ENCODE measurements at regions not wholly inside any gene's neighbourhood (a gene's known extent, or its start where the extent isn't known, plus 50 kb on each side); places are given as distances from the start of the nearest gene placed in this dataset.

DNA sequence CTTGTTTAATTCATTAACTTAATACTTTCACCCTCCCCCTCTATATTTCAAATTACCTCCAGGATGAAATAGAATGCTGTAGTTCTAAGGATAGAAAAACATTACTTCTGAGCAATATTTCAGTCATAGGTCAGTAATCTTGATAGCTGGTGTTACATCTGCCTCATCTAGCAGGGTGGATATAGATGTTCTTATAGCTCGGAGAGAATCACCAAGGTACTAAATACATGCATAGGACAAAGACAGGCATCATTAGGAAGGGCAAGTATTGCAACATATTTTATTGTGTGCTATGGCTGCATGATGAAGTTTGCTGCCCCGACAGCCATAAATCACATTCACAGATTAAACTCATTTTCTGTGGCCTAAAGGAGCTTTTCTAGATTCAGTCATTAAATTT, 601.0 kb downstream of the FGF9 start:
- no peak overlapping the region for H3K4me3 Mint-ChIP-seq
- H3K36me3 ChIP-seq (replicated peaks in 1 of 2; ENCODE audit: control extremely low read depth in 1 of 2, control insufficient read depth in 1 of 2, extremely low read depth in 1 of 2, insufficient read depth in 2 of 2, low read length in 1 of 2): no peaks in the 10 kb centered on the region
- H3K4me1 Mint-ChIP-seq: no peaks in the 10 kb centered on the region
- ATAC-seq (ENCODE audit: low read depth): no peak
- ChIA-PET CTCF (interaction anchor here (1.2 kb wide), 1 partner anchor 30 kb away, joined by 3 read pairs; no protein-coding TSS in a partner anchor), POLR2A (no interaction called here)
- intact Hi-C loops (cut with micrococcal nuclease): loop anchor here (10.0 kb wide), 1 partner anchor 237 kb away; no protein-coding TSS in a partner anchor
- no peaks in the 10 kb centered on the region for H3K4me1 ChIP-seq (ENCODE audit: control insufficient read depth in 2 of 2, insufficient read depth in 2 of 2, low read length in 2 of 2)
- no peak overlapping the region for H3K4me3 ChIP-seq (ENCODE audit: control extremely low read depth in 1 of 5, extremely low read depth in 1 of 5, insufficient read depth in 1 of 5, low read depth in 2 of 5, low read length in 4 of 5)
- TF ChIP-seq EZH2 (IDR thresholded peaks at IDR 0.05; ENCODE audit: borderline replicate concordance, insufficient read depth, low read depth, low read length, poor library complexity, severe bottlenecking): no peak
- TF ChIP-seq, protein P1, sequence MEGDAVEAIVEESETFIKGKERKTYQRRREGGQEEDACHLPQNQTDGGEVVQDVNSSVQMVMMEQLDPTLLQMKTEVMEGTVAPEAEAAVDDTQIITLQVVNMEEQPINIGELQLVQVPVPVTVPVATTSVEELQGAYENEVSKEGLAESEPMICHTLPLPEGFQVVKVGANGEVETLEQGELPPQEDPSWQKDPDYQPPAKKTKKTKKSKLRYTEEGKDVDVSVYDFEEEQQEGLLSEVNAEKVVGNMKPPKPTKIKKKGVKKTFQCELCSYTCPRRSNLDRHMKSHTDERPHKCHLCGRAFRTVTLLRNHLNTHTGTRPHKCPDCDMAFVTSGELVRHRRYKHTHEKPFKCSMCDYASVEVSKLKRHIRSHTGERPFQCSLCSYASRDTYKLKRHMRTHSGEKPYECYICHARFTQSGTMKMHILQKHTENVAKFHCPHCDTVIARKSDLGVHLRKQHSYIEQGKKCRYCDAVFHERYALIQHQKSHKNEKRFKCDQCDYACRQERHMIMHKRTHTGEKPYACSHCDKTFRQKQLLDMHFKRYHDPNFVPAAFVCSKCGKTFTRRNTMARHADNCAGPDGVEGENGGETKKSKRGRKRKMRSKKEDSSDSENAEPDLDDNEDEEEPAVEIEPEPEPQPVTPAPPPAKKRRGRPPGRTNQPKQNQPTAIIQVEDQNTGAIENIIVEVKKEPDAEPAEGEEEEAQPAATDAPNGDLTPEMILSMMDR (IDR thresholded peaks at IDR 0.05): no peak
- H3K4me2 ChIP-seq (replicated peaks; ENCODE audit: low read depth, low read length, poor library complexity, severe bottlenecking): no peak overlapping the region
- H3K9ac ChIP-seq (ENCODE audit: low read length): no peak overlapping the region
- no peaks in the 10 kb centered on the region for H3K27me3 ChIP-seq (replicated peaks in 1 of 4; ENCODE audit: control extremely low read depth in 1 of 4, control insufficient read depth in 3 of 4, insufficient read depth in 4 of 4, low read length in 3 of 4)
- no peaks in the 10 kb centered on the region for H3K9me3 Mint-ChIP-seq (ENCODE audit: insufficient read depth)
- no peak for DNase-seq
- no peaks in the 10 kb centered on the region for H3K27me3 Mint-ChIP-seq
- no peak overlapping the region for H3K27ac ChIP-seq (ENCODE audit: low read length in 2 of 2)
- H3K27ac Mint-ChIP-seq: no peak overlapping the region
- H2AFZ ChIP-seq (ENCODE audit: insufficient read depth, low read depth, low read length, poor library complexity, severe bottlenecking): no peak overlapping the region
- H3K79me2 ChIP-seq (ENCODE audit: control insufficient read depth, insufficient read depth, low read length): no peaks in the 10 kb centered on the region
- no CpG with 5 or more reads among the region's 2 CpGs for WGBS (ENCODE audit: insufficient coverage)
- H3K9me3 ChIP-seq (ENCODE audit: control extremely low read depth in 1 of 3, control insufficient read depth in 2 of 3, insufficient read depth in 1 of 3, low read length in 2 of 3): no peaks in the 10 kb centered on the region
- no peaks in the 10 kb centered on the region for H4K20me1 ChIP-seq (ENCODE audit: control insufficient read depth, insufficient read depth, low read length, poor library complexity, severe bottlenecking)

DNA sequence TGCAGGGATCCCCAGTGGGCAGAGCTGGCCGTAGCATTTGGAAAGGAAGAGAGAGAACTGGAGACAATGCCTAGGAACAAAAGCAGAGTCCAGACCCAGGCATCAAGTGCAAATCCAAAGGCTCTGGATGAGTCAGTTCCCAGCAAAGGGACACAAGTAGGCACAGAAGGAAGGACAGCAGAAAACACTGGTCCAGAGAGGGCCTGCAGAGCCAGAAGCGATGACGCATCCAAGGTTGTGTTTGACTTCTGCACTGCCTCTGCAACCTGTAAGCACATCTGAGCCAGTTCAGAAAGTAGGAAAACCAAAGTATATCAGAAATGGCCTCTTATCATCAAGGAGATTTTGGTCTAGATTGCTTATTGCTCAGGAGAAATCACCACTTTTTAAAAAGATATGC, 604.5 kb downstream of the FGF9 start:
- Mint-ChIP-seq H3K27me3 (no peaks in the 10 kb centered on the region), H3K27ac (no peak overlapping the region), H3K4me3 (no peak overlapping the region), H3K9me3 (ENCODE audit: insufficient read depth) (no peaks in the 10 kb centered on the region), H3K4me1 (peaks cover 6% of the 10 kb centered on the region)
- Histone ChIP-seq H4K20me1 (ENCODE audit: control insufficient read depth, insufficient read depth, low read length, poor library complexity, severe bottlenecking) (no peaks in the 10 kb centered on the region), H2AFZ (ENCODE audit: insufficient read depth, low read depth, low read length, poor library complexity, severe bottlenecking) (no peak overlapping the region), H3K4me1 (ENCODE audit: control insufficient read depth in 2 of 2, insufficient read depth in 2 of 2, low read length in 2 of 2) (no peaks in the 10 kb centered on the region), H3K27me3 (replicated peaks in 1 of 4; ENCODE audit: control extremely low read depth in 1 of 4, control insufficient read depth in 3 of 4, insufficient read depth in 4 of 4, low read length in 3 of 4) (no peaks in the 10 kb centered on the region), H3K9ac (ENCODE audit: low read length) (no peak overlapping the region), H3K4me3 (ENCODE audit: control extremely low read depth in 1 of 5, extremely low read depth in 1 of 5, insufficient read depth in 1 of 5, low read depth in 2 of 5, low read length in 4 of 5) (no peak overlapping the region), H3K79me2 (ENCODE audit: control insufficient read depth, insufficient read depth, low read length) (no peaks in the 10 kb centered on the region), H3K9me3 (ENCODE audit: control extremely low read depth in 1 of 3, control insufficient read depth in 2 of 3, insufficient read depth in 1 of 3, low read length in 2 of 3) (no peaks in the 10 kb centered on the region), H3K4me2 (replicated peaks; ENCODE audit: low read depth, low read length, poor library complexity, severe bottlenecking) (no peak overlapping the region), H3K36me3 (replicated peaks in 1 of 2; ENCODE audit: control extremely low read depth in 1 of 2, control insufficient read depth in 1 of 2, extremely low read depth in 1 of 2, insufficient read depth in 2 of 2, low read length in 1 of 2) (no peaks in the 10 kb centered on the region), H3K27ac (ENCODE audit: low read length in 2 of 2) (no peak overlapping the region)
- whole genome bisulfite sequencing (ENCODE audit: insufficient coverage): 93% methylated on average over 3 of the region's 3 CpGs
- intact Hi-C loops (cut with micrococcal nuclease): loop anchor here (5.0 to 10.0 kb wide), 2 partner anchors 213 to 241 kb away; no protein-coding TSS in a partner anchor
- DNase-seq (no peak), ATAC-seq (ENCODE audit: low read depth) (no peak)
- TF ChIP-seq, protein P1 (IDR thresholded peaks at IDR 0.05): no peak
- no peak for TF ChIP-seq EZH2 (IDR thresholded peaks at IDR 0.05; ENCODE audit: borderline replicate concordance, insufficient read depth, low read depth, low read length, poor library complexity, severe bottlenecking)
- CTCF ChIA-PET: interaction anchor here (1.9 kb wide), 1 partner anchor 636 kb away, joined by 5 read pairs; no protein-coding TSS in a partner anchor
- POLR2A ChIA-PET: no interaction called here

Measured in B cell (primary cell).